ENCODE measurements at regions not wholly inside any gene's neighbourhood (a gene's known extent, or its start where the extent isn't known, plus 50 kb on each side); places are given as distances from the start of the nearest gene placed in this dataset.

GRCh38 chr12:124715121-124715990 lies 147.9 kb upstream of the NCOR2 start:
- no peak overlapping the region for H3K4me3 ChIP-seq (ENCODE audit: low read depth, low read length)
- DNase-seq (ENCODE audit: low read depth): no peak
- TF ChIP-seq, protein P1, sequence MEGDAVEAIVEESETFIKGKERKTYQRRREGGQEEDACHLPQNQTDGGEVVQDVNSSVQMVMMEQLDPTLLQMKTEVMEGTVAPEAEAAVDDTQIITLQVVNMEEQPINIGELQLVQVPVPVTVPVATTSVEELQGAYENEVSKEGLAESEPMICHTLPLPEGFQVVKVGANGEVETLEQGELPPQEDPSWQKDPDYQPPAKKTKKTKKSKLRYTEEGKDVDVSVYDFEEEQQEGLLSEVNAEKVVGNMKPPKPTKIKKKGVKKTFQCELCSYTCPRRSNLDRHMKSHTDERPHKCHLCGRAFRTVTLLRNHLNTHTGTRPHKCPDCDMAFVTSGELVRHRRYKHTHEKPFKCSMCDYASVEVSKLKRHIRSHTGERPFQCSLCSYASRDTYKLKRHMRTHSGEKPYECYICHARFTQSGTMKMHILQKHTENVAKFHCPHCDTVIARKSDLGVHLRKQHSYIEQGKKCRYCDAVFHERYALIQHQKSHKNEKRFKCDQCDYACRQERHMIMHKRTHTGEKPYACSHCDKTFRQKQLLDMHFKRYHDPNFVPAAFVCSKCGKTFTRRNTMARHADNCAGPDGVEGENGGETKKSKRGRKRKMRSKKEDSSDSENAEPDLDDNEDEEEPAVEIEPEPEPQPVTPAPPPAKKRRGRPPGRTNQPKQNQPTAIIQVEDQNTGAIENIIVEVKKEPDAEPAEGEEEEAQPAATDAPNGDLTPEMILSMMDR (IDR thresholded peaks at IDR 0.05; ENCODE audit: insufficient read depth, low read depth, low read length, missing control alignments): no peak

- peak overlapping the region; percentile 22 for H3K4me3 ChIP-seq (ENCODE audit: low read depth, low read length)
These were observed 146.1 kb upstream of the NCOR2 start for GRCh38 chr12:124713436-124714082.

DNA sequence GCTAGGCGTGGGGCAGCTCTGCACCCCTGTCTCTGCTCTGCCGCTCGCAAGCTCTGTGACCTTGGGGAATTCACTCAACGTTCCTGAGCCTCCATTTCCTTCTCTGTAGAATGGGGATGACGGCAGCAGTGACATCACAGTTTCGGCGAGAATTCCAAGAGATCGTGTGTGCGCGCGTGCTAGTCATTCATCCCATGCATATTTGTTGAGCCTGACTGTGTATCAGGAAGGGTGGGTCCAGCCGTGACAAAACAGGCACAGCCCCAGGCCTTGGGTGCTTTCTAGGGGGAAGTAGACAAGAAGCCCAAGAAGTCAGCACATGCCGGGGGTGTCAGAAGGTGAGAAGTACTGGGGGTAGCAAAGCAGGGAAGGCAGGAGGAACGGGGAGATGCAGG lies 145.6 kb upstream of the NCOR2 start:
- no peak overlapping the region; the same call in 1 of the 2 replicates for H3K4me3 ChIP-seq (ENCODE audit: low read depth, low read length)

More at GRCh38 chr12:124713436-124714082, 146.1 kb upstream of the NCOR2 start:
- TF ChIP-seq, protein P1 (IDR thresholded peaks at IDR 0.05; ENCODE audit: insufficient read depth, low read depth, low read length, missing control alignments): no peak
- DNase-seq (ENCODE audit: low read depth): peak; percentile 91

DNA sequence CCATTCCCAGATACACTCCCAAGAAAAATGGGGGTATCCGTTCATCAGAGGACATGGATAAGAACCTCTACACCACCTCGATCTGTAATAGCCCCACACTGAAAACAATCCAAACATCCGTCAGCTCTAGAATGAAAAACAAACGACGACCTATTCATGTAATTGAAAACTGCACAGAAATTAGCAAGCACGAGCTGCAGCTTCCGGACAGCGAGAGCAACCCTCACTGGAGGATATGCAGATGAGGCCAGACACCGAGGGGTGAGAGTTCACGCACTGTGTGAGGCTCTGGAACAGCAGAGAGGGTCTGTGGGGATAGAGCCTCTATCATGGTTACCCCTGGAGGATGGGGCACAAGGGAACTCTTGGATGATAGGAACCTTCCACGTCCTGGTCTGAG lies 143.9 kb upstream of the NCOR2 start:
- H3K4me3 ChIP-seq (ENCODE audit: low read depth, low read length): no peak overlapping the region
- DNase-seq (ENCODE audit: low read depth): no peak
- TF ChIP-seq, protein P1 (IDR thresholded peaks at IDR 0.05; ENCODE audit: insufficient read depth, low read depth, low read length, missing control alignments): no peak

More for the DNA sequence above, 145.6 kb upstream of the NCOR2 start:
- peak; percentile 38 for DNase-seq (ENCODE audit: low read depth)
- TF ChIP-seq, protein P1 (IDR thresholded peaks at IDR 0.05; ENCODE audit: insufficient read depth, low read depth, low read length, missing control alignments): no peak

DNA sequence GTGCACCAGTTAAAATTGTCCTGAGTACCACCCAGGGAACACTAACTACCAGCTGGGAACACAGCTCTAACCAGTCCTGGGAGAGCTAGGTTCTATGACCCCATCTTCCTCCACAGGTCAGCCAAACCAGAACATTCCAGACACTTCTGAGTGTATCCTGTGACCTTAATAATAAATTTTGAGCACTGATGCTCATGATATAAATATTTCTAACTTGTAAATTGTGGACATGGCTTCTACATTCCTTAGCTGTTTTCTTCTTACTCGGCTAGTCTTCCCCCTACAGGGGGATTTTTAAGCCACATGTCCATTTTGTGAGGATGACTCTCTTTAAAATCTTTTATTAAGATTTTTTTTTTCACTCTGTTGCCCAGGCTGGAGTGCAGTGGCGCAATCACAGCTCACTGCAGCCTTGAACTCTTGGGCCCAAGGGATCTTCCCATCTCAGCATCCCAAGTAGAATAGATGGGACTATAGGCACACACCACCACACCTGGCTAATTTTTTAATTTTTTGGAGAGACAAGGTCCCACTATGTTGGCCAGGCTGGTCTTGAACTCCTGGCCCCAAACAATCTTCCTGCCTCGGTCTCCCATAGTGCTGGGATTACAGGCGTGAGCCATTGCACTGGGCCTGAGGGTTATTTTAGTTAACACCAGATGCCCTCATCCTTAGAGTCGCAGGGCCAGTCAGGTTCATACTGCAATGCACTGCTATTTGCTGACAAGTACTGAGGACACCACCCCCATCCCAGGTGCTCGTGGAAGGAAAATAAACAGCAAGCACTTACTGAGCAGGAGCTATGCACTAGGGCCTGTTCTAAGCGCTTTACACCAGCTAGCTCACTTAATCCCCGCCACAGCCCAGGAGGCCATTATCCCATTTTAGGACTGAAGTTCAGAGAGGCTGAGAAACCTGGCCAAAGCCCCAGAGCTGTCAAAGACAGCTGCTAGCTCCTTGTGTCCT lies 142.6 kb upstream of the NCOR2 start:
- TF ChIP-seq, protein P1 (IDR thresholded peaks at IDR 0.05; ENCODE audit: insufficient read depth, low read depth, low read length, missing control alignments): no peak
- H3K4me3 ChIP-seq (ENCODE audit: low read depth, low read length): no peak overlapping the region
- DNase-seq (ENCODE audit: low read depth): no peak

GRCh38 chr12:124707316-124707715 lies 139.9 kb upstream of the NCOR2 start:
- TF ChIP-seq, protein P1 (IDR thresholded peaks at IDR 0.05; ENCODE audit: insufficient read depth, low read depth, low read length, missing control alignments): no peak
- DNase-seq (ENCODE audit: low read depth): no peak
- no peak overlapping the region for H3K4me3 ChIP-seq (ENCODE audit: low read depth, low read length)
